ENCODE measurements at regions not wholly inside any gene's neighbourhood (a gene's known extent, or its start where the extent isn't known, plus 50 kb on each side); places are given as distances from the start of the nearest gene placed in this dataset.

DNA sequence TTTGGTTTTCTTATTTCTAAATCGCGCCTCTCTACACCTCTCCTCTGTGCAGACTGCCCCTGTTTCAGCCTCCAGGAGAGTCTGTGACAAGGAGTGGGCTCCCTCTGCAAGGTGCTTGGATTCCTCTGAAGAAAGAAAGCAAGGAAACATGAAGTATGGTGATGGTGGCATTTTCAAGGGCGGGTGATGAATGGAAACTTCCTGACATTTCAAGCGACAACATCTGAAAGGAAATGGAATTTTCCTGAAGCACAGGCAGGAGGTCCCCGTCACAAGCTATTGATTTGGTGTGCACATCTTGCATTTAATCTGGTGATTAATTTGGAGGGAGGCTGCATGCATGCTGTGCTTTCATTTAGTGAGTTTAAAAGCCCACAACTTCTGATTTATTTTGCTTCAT is 164.6 kb upstream of the FGGY start:
- no peak for DNase-seq

DNA sequence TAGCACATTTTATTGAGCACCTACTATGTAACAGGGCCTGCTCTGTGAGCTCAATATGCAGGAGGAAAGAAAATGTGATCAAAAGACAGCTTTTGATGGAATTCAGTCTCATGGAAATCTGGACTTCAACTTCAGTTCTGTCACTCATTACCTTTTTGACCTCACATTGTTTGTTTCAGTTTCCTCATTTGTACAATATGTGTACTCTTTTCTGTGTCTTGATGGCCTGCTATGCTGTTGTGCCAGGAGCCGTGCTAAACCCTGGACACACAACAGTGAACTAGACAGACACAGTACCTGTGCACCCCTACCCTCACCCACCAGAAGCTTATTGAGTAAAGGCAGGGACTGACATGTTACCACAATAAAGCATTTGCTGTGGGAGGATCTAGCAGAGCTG is 162.9 kb upstream of the FGGY start:
- DNase-seq, result no peak

DNA sequence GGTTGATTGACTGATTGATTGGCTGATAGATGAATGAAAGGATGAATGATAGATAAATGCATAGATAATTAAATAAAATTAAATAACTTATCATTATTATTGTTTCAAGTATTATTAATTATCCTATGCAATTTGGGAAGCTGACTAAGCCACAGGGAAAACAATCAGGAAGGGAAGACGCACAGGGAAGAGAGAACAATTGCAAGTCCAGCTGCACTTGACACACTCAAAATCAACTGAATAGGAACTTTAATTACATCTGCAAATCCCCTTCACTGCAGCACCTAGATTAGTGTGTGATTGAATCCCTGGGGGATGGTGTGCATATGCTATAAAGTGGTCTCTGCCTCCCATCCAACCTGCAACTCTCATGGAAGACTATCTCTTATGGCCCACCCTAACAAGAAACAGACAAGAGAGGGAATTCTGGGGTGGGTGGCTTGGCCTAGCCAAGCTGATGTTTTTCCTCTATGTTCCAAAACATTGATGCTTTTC is 161.1 kb upstream of the FGGY start:
- DNase-seq, result no peak

DNA sequence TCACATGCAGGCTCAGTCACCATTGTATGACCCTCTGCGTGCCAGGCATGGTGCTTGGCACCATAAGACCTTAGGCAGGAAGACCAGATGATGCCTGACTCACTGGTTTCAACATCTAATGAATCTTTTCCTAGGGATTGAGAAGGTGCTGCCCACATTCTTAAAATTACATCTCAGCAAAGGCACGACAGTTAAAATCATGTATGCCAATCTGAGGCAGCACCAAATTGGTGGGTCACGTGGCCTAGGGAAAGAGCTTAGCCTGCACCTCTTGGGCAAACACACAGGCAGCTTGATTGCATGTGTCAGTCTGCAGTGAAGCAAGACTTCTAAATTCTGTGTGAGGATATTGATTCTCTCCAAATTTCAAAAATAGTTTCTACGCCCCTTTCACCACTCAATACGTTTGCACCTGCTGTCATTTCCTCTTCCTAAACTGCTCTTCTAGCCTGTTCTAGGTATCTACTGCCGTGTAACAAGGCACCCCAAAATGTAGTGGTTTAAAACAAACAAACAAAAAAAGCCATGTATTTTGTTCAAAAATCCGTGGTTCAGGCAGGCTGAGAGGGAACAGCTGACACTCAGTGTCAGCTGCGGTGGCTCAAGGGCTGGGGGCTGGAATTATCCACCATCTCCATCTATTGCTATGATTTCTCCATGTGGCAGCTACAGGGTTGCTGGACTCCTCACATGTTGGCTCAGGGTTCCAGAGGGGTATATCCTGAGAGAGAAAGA is 160.2 kb upstream of the FGGY start:
- DNase-seq, result no peak

DNA sequence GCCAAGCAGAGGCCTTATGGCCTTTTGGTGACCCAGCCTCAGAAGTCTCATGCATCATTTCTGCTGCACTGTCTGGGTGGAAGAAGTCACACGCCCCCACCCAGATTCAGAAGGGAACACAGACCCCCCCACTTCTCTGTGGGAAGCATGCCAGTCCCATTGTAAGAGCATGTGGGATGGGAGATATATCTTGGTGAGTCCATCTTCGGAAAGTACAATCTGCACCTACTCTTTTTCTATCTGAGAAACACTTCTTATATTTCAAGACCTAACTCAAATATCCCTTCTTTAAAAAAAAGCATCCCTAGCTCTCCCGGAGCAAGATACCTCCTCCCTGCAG is 159.6 kb upstream of the FGGY start:
- DNase-seq, result no peak

DNA sequence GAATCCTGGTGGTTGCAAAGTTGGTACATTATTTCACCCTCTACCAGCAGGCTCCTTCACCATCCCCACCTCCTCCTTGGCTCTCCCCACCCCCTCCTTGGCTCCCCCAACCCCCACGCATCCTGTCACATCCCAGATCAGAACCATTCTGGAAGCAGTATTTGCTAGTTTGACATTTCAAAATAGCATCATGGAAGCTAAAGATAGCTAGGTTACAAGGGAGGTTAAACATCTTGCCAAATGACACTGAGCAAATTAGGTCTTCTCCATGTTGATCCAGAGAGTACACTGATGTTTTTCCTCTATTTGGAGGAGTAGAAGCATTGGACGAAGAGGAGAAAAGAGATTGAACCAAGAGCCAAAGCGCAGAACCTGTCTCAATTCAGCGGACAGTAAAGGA is 158.9 kb upstream of the FGGY start:
- DNase-seq, result no peak

DNA sequence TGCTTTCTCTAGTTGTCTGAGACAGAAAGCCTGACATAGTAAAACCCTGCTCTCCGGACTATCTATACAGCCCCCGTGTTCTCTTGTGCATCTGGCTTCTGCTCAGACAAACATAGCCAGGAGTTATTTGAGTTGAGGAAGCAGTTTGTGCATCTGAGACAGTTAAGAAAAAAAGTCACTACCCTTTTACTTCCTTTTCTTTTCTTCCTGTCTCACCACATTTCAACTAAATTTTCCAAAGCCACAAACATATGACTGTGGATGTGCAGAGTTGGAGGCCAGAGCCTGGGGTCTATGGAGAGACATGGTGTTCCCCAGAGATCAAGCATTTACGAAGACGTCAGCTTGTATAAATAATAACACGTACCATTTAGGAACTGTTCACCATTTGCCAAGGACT is 158.5 kb upstream of the FGGY start:
- no peak for DNase-seq

DNA sequence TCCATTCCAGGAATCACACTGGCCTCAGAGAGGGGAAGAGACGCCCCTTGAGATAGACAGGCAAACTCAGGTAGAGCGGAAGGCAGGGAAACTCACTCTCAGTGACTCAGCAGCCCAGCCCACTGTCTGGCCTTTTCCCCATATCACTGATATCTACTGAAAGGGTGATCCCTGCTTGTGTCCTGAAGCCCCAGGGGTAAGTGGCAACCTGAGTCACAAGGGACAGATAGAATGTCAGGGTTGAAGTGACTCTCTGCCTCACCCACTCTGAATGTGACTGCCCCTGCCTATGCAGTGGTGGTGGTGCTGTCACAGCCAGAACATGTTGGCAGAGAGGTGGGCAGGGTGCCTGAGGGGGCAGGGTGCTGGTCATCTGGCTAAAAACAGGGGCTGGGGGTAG is 157.5 kb upstream of the FGGY start:
- no peak for DNase-seq

DNA sequence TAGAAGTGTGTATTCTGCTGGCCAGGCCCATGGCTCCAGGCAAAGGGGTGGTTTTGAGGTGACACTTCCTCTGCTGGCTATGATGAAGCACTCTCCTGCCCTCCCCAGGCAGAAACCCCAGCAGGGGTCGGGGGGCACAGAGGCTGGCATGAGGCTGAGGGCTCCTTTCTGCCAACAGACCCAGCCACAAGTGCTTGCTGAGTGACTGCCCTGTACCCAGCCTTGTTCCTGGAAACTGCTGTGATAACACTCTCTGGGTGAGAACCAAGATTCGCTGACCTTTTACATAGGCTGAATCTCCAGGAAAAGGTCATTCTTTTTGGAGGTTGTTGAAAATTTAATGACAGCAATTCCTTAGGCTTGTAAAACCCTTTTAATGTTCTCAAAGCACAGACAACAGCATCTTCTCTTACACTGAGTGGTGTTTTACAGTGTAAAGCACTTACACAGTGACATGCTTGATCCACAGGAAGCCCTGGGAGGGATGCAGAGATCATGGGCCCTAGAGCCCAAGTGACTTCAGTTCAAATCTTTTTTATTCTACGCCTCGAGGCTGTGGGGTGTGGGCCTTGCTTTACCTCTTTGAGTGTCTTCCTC is 155.5 kb upstream of the FGGY start:
- no peak for DNase-seq

DNA sequence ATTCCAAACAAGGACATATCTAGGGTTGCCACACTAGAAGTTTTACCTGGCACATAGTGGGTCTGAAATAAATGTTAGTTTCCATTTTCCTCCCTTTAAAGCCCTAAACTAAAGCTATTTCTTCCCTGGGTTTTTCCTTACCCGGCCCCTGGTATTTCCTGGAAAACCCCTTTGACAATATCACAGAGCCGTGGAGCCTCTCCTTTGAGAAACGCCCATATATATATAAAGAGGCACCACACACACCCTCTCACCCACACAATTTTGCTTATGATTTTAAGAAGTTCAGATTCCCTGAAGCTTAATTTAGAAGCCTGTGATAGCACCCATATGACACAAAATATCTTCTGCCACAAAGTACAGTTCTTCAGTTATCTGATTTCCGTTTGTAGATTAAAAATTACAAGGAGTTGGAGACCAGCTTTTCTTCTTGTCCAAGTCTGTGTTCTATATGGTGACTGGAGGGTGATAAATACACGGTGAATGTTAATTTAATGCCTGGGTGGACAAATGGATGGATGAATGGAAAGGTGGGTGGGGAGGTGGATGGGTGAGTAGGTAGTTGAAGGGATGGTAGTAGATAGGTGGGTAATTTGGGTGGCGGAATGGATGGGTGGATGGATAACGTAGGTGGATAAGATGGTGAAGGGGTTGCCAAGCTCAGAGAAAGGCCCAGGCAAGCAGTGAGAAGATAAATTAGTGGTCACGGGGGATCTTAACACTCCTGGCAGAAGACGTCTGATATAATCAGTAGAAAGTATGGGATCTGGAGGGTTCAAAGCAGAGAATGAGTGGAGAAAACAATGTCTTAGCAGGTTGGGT is 154.4 kb upstream of the FGGY start:
- DNase-seq, result no peak

DNA sequence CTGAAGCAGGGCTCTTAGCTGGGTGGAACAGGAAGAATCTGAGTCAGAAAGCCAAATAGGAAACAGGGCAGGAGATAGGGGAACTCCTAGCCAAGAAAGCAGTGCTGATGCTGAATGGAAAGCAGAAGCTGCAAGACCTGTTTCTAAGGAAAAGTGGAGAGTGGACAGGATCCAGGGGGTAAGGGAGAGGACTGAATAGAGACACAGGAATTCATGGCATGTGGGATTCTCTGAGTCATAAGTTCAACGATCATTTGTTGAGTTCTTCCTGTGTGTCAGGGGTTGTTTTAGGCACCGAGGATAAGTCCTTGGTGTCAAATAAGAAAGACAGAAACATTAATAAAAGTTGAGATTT is 153.8 kb upstream of the FGGY start:
- DNase-seq, result no peak

DNA sequence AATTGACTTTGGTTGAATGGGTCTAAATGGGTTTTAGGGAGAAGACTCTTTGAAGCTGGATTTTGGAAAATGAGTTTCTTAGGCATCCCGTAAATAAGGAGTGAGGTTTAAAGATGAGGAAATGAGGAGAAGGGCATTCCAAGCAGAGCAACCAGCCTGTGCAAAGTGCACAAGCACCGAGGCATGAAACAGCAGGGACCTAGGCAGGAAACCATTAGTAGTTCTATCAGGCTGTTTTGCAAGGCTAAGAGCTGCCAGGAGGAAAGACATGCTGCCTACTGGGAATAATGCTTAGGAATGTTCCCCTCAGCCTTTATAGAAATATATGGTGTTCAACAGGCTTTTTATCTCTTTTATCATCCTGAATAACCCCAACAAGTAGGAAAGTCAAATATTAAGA is 153.1 kb upstream of the FGGY start:
- peak in 1 of 2 experiments; percentile 19 for DNase-seq

DNA sequence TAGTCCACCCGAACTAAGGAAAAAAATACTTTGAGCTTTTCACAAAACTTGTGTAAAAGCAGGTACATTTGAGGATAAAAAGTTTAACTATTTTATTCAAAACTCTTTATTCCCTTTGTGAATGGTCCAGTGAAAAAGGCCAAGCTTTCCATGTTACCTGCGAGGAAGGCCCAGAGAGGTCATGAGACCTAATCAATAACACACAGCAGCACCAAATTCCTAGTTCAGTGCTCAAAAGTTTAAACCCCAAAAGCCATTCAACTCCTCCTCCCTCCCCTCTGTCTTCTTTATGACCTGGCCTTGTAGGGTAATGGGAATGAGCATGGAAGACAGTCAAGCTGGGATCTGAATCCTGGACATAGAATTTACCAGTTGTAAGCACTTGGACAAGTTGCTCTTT is 151.9 kb upstream of the FGGY start:
- DNase-seq, result no peak

DNA sequence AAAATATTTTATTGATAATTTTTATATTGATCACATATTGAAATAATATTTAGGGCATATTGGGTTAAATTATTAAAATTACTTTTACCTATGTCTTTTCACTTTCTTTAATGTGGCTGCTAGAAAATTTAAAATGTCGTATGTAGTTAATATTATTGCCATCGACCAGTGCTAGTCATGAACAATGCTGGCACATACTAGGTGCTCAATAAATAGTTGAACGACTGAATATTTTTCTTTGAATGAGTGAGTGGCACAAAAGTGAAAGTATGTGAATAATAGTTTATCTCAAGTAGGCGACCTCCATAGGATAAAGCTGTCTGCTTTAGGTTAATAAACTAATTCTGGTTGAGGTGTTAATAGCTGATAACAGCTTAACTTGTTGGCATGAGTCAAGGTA is 150.8 kb upstream of the FGGY start:
- DNase-seq, result no peak

DNA sequence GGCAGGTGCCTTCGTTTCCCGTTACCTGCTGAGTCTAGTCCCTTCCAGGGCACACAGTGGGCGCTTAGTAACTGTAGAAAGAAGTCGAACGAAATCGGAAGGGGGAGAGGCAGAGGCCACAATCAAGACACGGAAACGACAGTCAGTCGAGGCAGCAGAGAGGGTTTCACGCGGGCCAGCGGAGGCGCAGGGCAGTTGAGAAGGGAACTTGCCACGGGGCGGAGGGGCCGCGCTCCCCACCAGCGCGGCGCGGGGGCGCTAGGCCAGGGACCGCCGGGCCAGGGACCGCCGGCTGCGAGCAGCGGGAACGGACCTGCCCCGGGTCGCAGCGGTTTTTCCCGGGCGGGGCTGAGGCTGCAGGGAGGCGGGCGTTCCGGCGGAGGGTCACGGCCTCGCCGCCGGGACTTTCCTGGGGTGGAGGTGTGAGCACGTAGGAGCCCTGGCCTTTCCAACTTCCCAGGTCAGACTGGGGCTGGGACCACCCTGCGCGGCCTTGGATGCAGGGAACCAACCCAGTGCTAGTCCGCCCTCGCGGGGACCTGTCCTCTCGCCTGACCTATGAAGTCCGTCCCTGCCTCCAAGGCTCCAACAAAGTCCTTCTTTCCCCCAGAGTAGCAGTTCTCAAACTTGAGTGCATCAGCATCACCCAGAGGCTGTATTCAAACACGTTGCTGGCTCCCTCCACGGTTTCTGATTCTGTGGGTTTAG is 150.1 kb upstream of the FGGY start:
- peak in 1 of 2 experiments; percentile 16 for DNase-seq

DNA sequence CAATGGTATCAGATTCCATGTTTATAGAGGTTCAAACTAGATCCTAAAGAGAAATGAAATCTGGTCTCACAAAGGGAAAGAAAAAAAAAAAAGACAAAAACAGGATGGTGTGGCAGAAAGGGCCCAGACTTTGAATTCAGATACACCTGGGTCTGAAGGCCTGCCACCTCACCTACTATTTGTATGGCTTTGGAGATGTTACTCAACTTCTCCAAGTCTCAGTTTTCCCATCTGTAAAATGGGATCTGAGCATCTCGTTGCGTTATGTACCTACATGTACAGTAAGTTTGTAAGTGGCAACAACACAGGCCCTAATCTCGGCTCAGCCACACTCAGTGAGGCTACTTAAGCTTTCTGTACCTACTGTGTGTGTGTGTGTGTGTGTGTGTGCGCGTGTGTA is 147.5 kb upstream of the FGGY start:
- no peak for DNase-seq

DNA sequence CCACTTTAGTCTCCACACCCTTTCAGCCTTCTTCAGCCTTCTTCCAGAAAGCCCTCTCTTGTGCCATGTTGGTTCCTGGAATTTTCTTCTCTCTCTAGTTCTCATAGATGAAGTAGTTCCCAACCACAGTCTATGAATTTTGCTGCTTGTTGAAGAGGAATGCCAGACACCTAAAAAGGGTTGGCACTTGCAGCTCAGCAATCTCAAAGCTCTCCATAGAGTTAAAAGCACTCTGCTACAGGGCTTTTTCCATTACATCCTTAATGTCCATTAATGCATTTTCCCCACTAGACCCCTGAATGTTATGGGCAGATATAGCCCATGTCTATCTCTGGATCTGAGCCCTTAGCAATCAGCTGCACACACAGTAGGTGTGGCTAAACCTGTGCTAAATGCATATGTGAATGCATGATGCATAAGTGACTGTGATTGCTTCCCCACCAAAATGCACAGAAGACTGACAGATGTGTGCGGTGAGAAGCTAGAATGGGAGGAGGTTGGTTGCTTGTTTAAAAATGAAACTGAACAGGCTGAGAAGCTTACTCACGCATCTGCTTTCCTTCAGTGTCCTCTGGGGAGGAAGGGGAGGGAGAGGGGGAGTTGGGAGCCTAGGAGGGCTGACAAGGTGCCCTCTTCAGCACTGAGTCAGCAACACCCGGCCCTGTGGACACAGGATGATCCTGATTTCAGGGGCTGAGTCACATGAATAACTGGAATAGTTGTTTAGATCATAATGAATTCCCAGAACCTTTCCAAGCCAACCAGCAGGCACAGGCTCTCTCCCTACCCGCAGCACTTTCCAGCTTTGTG is 146.1 kb upstream of the FGGY start:
- no peak for DNase-seq

DNA sequence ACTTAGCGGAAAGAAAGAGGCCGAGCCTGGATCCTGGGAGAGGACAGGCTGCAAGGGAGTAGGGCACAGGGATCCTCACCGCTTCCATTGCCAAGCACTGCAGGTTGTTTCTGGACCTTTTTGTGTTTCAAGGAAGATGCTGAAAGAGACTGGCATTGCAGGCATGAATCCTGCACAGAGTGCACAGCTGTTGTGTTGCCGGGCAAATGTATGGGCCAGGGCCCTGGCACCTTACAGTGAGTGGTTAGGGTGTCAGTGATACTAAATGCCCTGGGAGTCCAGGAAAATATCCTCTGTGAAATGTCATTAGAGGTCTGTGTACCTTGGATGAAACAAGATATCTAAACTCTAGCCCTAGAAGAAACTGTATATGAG is 145.5 kb upstream of the FGGY start:
- DNase-seq, result no peak

DNA sequence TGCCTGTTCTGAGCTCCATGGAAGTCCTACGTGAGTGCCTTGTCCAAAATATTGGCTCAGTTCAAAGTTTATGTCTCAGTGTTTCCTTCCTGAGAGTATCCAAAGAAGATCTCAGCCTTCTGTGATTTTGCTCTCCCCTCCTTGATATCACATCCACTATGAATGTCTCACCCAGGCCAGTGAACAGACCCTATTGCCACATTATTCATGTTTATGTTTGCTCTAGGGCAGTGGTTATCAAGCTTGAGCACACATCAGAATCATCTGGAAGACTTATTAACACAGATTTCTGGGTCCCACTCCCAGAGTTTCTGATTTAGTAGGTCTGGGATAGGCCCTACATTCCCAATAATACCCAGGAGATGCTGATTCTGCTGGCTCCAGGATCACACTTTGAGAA is 145.0 kb upstream of the FGGY start:
- no peak for DNase-seq

DNA sequence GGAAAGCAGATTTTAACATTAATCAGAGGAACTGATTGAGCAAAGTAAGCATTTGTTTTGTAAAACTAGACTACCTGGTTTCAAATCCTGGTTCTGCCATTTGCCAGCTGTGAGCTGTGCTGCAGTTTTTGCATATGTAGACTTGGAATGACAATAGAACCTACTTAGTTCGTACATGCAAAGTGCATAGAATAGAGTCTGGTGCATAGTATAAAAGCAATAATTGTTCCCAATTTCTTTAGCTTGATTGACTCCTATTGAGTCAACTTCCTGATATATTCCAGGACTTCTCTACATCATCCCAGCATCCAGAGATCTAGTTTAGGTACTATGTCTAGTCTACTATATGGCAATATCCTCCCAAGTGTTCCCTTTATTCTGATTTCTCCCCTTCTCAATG is 144.4 kb upstream of the FGGY start:
- DNase-seq, result peak in 1 of 2 experiments; percentile 32

DNA sequence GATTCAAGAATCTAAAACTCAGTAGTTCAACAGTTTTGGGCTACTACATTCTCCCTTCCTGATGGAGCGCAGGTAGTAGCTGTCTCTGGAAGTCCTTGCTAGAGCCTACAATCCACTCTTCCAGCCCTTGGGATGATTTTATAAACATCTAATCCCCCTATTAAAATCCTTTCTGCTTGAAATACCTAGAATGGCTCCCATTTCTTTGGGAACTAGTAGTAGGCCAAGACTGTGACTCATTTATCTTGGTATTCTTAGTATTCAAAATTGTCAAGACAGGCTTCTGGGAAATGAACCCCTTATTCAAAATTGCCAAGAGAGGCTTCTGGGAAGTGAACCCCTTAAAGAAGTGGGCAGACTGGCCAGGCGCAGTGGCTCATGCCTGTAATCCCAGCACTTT is 142.5 kb upstream of the FGGY start:
- DNase-seq, result no peak

DNA sequence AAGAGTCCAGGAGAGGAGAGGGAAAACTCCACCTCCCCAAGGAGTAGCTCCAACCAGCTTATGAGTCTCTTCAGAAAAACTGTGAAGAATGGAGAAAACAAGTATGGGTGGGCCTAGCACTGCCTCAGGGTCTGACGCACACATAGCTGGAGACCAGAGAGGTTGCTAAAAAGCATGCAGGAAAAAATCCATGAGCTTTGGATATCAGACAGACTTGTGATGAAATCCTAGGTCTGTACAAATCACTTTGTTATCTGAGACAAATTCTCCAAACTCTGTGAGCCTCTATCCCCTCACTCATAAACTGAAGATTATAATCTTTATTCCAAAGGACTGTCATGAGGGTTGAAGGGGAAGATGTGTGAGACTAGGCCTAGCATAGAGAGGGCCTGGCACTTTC is 141.5 kb upstream of the FGGY start:
- no peak for DNase-seq

DNA sequence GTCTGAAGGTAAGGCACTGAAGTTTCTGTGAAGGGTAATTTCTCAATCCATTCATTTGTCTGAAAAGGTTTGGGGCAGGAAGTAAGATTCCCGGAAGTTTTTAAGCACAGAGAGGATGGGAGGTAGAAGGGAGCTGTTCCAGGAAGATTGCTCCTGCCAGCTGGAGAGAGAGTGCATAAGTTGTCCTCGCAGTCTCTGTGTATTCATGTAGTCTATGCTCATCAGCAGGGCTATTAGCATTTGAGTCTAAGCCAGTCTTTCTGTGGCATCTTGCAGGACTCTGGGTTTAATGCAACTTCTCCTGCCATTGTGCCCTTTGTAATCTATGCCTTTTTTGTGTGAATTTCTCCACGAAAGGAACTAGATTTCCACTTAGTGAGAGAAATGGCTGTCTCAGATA is 140.8 kb upstream of the FGGY start:
- DNase-seq, result no peak

Measured in NCI-H526 (cell line).